ENCODE measurements at regions not wholly inside any gene's neighbourhood (a gene's known extent, or its start where the extent isn't known, plus 50 kb on each side); places are given as distances from the start of the nearest gene placed in this dataset.

DNA sequence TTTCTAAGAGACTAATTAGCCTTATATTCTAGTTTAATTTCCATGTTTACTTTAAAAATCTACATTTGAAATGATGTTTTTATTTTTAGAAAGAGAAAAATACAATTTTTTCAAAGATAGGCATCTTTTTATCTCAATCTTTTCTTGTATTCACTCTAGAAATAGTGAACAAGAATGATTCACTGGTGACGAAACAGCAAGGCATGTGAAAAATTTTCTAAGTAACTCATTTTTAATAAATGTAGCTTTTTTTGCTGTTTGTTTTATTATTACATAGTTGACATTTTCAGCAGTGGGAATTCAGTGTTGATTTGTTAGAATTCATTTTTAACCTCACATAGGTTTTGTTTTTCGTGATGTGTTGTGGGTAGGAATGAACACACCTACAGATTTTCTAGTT is 1226.4 kb downstream of the NSUN3 start:
- no peaks in the 10 kb centered on the region for H3K36me3 ChIP-seq (ENCODE audit: insufficient read depth, low read length)
- no peaks in the 10 kb centered on the region for H3K9me3 ChIP-seq (replicated peaks; ENCODE audit: low read length)
- no peak overlapping the region for H3K9ac ChIP-seq (ENCODE audit: low read depth, low read length)

GRCh38 chr3:95297581-95297980 is 1234.7 kb downstream of the NSUN3 start:
- H3K9ac ChIP-seq (ENCODE audit: low read depth, low read length) = no peak overlapping the region
- H3K36me3 ChIP-seq (ENCODE audit: insufficient read depth, low read length) = no peaks in the 10 kb centered on the region
- H3K4me2 ChIP-seq (ENCODE audit: low read length) = no peak overlapping the region
- H3K4me1 ChIP-seq (ENCODE audit: control insufficient read depth, insufficient read depth, low read length) = no peaks in the 10 kb centered on the region
- H3K27me3 ChIP-seq (ENCODE audit: control insufficient read depth, insufficient read depth, low read length) = no peaks in the 10 kb centered on the region
- H3K4me3 ChIP-seq (ENCODE audit: low read length) = no peak overlapping the region
- H3K9me3 ChIP-seq (replicated peaks; ENCODE audit: low read length) = no peaks in the 10 kb centered on the region

More for the DNA sequence above, 1226.4 kb downstream of the NSUN3 start:
- Histone ChIP-seq H3K4me3 (ENCODE audit: low read length) (no peak overlapping the region), H3K27me3 (ENCODE audit: control insufficient read depth, insufficient read depth, low read length) (no peaks in the 10 kb centered on the region), H3K4me1 (ENCODE audit: control insufficient read depth, insufficient read depth, low read length) (no peaks in the 10 kb centered on the region), H3K4me2 (ENCODE audit: low read length) (no peak overlapping the region)

- Histone ChIP-seq H3K4me2 (ENCODE audit: low read length) (no peak overlapping the region), H3K9ac (ENCODE audit: low read depth, low read length) (no peak overlapping the region), H3K9me3 (replicated peaks; ENCODE audit: low read length) (no peaks in the 10 kb centered on the region), H3K36me3 (ENCODE audit: insufficient read depth, low read length) (no peaks in the 10 kb centered on the region), H3K27me3 (ENCODE audit: control insufficient read depth, insufficient read depth, low read length) (no peaks in the 10 kb centered on the region), H3K4me3 (ENCODE audit: low read length) (no peak overlapping the region), H3K4me1 (ENCODE audit: control insufficient read depth, insufficient read depth, low read length) (no peaks in the 10 kb centered on the region)
These were observed 1239.2 kb downstream of the NSUN3 start for GRCh38 chr3:95302044-95302443.

GRCh38 chr3:95310560-95310959 is 1247.7 kb downstream of the NSUN3 start:
- Histone ChIP-seq H3K9me3 (replicated peaks; ENCODE audit: low read length) (no peaks in the 10 kb centered on the region), H3K27me3 (ENCODE audit: control insufficient read depth, insufficient read depth, low read length) (no peaks in the 10 kb centered on the region), H3K9ac (ENCODE audit: low read depth, low read length) (no peak overlapping the region), H3K4me2 (ENCODE audit: low read length) (no peak overlapping the region), H3K36me3 (ENCODE audit: insufficient read depth, low read length) (no peaks in the 10 kb centered on the region), H3K4me1 (ENCODE audit: control insufficient read depth, insufficient read depth, low read length) (no peaks in the 10 kb centered on the region), H3K4me3 (ENCODE audit: low read length) (no peak overlapping the region)

DNA sequence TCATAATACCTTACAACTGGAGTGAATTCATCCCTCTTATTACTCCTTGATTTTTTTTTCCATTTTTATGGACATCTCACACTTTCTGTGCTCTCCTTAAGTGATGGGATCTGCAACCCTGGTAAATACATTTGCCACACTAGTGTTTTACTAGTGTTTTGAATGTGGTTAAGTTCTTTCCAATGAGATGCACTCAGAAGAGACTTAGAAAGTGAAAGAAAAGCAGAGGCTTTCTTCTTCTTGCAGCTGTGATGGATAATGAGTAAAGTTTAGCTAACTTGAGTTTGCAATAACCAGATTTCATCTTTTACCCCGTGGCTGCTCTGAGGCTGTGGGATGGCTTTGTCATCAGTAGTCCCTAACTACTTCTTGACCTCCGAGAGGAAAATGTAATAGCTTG is 1248.4 kb downstream of the NSUN3 start:
- Histone ChIP-seq H3K4me3 (ENCODE audit: low read length) (no peak overlapping the region), H3K27me3 (ENCODE audit: control insufficient read depth, insufficient read depth, low read length) (no peaks in the 10 kb centered on the region), H3K9ac (ENCODE audit: low read depth, low read length) (no peak overlapping the region), H3K9me3 (replicated peaks; ENCODE audit: low read length) (no peaks in the 10 kb centered on the region), H3K36me3 (ENCODE audit: insufficient read depth, low read length) (no peaks in the 10 kb centered on the region), H3K4me1 (ENCODE audit: control insufficient read depth, insufficient read depth, low read length) (no peaks in the 10 kb centered on the region), H3K4me2 (ENCODE audit: low read length) (no peak overlapping the region)

DNA sequence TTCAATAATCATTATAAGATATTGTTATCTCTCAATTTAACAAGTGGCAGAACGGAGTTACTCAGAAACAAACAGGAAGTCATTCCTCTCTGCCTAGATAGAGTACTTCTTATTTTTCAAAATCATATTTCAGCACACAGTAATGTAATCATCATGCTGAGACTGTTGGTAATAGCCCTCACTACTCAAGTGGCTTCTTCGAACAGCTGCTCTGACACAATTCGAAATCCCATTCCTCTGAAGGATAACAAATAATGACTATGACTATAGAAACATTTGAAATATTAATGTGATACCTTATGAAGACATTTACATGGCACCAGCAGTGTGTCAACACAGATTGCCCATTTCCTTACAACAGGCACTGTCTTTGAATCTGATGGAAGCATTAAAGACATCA is 1249.8 kb downstream of the NSUN3 start:
- Histone ChIP-seq H3K4me2 (ENCODE audit: low read length) (no peak overlapping the region), H3K27me3 (ENCODE audit: control insufficient read depth, insufficient read depth, low read length) (no peaks in the 10 kb centered on the region)

DNA sequence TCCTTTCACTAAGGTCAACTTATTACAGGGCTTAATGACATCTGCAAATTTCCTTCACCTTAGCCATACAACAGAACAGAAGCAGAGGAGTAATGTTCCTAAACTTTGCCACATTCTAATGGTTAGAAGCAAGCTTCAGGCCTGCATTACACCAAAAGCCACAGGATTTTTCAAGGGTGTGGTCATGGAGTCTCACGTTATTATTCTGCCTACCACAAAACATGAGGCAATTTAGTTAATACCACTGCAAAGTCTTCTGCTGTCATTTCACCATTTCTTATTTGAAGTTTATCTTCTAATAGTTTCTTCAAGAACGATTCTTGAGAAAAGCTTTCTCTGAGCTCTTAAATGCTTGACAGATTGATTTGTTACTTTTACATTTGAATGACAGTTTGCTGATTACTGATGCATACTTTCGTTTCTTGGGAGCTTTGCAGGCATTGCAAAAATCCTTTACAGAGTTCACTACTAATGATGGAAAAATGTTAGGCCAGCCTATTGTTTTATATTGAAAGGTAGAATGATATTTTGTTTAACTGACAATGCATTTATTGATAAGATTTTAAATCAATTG is 1257.1 kb downstream of the NSUN3 start:
- H3K36me3 ChIP-seq (ENCODE audit: insufficient read depth, low read length) = no peaks in the 10 kb centered on the region
- no peaks in the 10 kb centered on the region for H3K9me3 ChIP-seq (replicated peaks; ENCODE audit: low read length)
- no peaks in the 10 kb centered on the region for H3K4me1 ChIP-seq (ENCODE audit: control insufficient read depth, insufficient read depth, low read length)
- H3K4me3 ChIP-seq (ENCODE audit: low read length) = no peak overlapping the region
- H3K9ac ChIP-seq (ENCODE audit: low read depth, low read length) = no peak overlapping the region
- no peaks in the 10 kb centered on the region for H3K27me3 ChIP-seq (ENCODE audit: control insufficient read depth, insufficient read depth, low read length)
- H3K4me2 ChIP-seq (ENCODE audit: low read length) = no peak overlapping the region

More for the DNA sequence above, 1249.8 kb downstream of the NSUN3 start:
- Histone ChIP-seq H3K9me3 (replicated peaks; ENCODE audit: low read length) (no peaks in the 10 kb centered on the region), H3K4me1 (ENCODE audit: control insufficient read depth, insufficient read depth, low read length) (no peaks in the 10 kb centered on the region), H3K36me3 (ENCODE audit: insufficient read depth, low read length) (no peaks in the 10 kb centered on the region), H3K9ac (ENCODE audit: low read depth, low read length) (no peak overlapping the region), H3K4me3 (ENCODE audit: low read length) (no peak overlapping the region)

DNA sequence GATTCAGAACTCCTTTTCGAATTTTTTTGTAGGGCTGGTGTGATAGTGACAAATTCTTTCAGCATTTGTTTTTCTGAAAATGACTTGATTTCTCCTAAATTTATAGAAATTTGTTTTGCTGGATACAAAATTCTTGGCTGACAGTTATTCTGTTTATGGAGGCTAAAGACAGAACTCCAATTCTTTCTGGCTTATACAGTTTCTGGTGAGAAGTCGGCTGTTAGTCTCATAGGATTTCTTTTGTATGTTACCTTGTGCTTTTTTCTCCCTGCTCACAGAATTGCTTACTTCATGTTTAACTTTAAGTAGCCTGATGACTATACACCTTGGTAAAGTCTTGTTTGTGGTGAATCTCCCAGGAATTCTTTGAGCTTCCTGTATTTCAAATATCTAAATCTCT is 1264.6 kb downstream of the NSUN3 start:
- Histone ChIP-seq H3K36me3 (ENCODE audit: insufficient read depth, low read length) (no peaks in the 10 kb centered on the region), H3K4me2 (ENCODE audit: low read length) (no peak overlapping the region), H3K27me3 (ENCODE audit: control insufficient read depth, insufficient read depth, low read length) (no peaks in the 10 kb centered on the region), H3K9me3 (replicated peaks; ENCODE audit: low read length) (peaks cover 2% of the 10 kb centered on the region), H3K4me1 (ENCODE audit: control insufficient read depth, insufficient read depth, low read length) (no peaks in the 10 kb centered on the region), H3K4me3 (ENCODE audit: low read length) (no peak overlapping the region), H3K9ac (ENCODE audit: low read depth, low read length) (no peak overlapping the region)

GRCh38 chr3:95333826-95334225 is 1271.0 kb downstream of the NSUN3 start:
- Histone ChIP-seq H3K36me3 (ENCODE audit: insufficient read depth, low read length) (no peaks in the 10 kb centered on the region), H3K4me3 (ENCODE audit: low read length) (no peak overlapping the region), H3K4me1 (ENCODE audit: control insufficient read depth, insufficient read depth, low read length) (no peaks in the 10 kb centered on the region), H3K4me2 (ENCODE audit: low read length) (no peak overlapping the region), H3K9me3 (replicated peaks; ENCODE audit: low read length) (peaks cover 8% of the 10 kb centered on the region), H3K27me3 (ENCODE audit: control insufficient read depth, insufficient read depth, low read length) (no peaks in the 10 kb centered on the region), H3K9ac (ENCODE audit: low read depth, low read length) (no peak overlapping the region)

DNA sequence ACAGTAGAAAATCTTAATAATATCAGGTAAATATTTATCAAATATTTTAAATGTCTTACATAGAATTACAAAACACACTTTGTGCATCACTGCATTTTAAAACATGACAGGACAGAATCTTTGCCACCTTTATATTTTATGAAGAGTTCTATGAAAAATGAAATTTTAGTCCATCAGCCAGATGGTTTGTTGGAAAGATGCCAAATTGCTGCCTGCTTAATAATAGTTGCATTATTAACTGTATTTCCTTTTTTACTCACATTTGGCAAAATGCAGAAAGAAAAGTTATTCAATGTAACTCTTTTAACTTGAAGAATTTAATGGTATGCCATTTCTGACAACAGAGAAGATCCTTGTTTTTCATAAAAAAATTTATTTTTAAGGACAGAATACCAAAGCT is 1271.6 kb downstream of the NSUN3 start:
- no peaks in the 10 kb centered on the region for H3K27me3 ChIP-seq (ENCODE audit: control insufficient read depth, insufficient read depth, low read length)

GRCh38 chr3:95335517-95335916 is 1272.7 kb downstream of the NSUN3 start:
- Histone ChIP-seq H3K9ac (ENCODE audit: low read depth, low read length) (no peak overlapping the region), H3K9me3 (replicated peaks; ENCODE audit: low read length) (peaks cover 6% of the 10 kb centered on the region), H3K36me3 (ENCODE audit: insufficient read depth, low read length) (no peaks in the 10 kb centered on the region), H3K27me3 (ENCODE audit: control insufficient read depth, insufficient read depth, low read length) (no peaks in the 10 kb centered on the region), H3K4me3 (ENCODE audit: low read length) (no peak overlapping the region), H3K4me2 (ENCODE audit: low read length) (no peak overlapping the region), H3K4me1 (ENCODE audit: control insufficient read depth, insufficient read depth, low read length) (no peaks in the 10 kb centered on the region)

More for the DNA sequence above, 1271.6 kb downstream of the NSUN3 start:
- peaks cover 8% of the 10 kb centered on the region for H3K9me3 ChIP-seq (replicated peaks; ENCODE audit: low read length)
- H3K4me2 ChIP-seq (ENCODE audit: low read length) = no peak overlapping the region
- no peak overlapping the region for H3K9ac ChIP-seq (ENCODE audit: low read depth, low read length)
- H3K4me1 ChIP-seq (ENCODE audit: control insufficient read depth, insufficient read depth, low read length) = no peaks in the 10 kb centered on the region
- H3K4me3 ChIP-seq (ENCODE audit: low read length) = no peak overlapping the region
- H3K36me3 ChIP-seq (ENCODE audit: insufficient read depth, low read length) = no peaks in the 10 kb centered on the region

DNA sequence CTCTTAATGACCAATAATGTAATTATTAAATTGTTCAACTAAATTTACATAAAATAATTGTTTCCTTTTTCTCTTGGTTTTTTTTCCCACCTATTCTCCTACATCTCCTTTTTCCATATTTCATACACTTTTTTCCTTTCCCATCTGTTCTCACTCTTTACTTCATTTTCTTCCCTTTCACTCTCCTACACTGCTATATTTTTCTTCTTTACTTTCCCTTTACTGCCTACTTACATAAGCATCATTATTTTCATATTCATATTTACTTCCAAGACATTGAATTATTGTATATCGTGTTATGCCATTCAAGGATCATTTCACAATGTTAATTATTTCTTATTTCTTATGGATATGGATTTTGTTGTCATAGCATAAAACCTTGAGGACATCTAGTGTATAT is 1275.6 kb downstream of the NSUN3 start:
- Histone ChIP-seq H3K9me3 (replicated peaks; ENCODE audit: low read length) (peaks cover 6% of the 10 kb centered on the region), H3K9ac (ENCODE audit: low read depth, low read length) (no peak overlapping the region), H3K4me3 (ENCODE audit: low read length) (no peak overlapping the region), H3K27me3 (ENCODE audit: control insufficient read depth, insufficient read depth, low read length) (no peaks in the 10 kb centered on the region), H3K36me3 (ENCODE audit: insufficient read depth, low read length) (no peaks in the 10 kb centered on the region), H3K4me1 (ENCODE audit: control insufficient read depth, insufficient read depth, low read length) (no peaks in the 10 kb centered on the region), H3K4me2 (ENCODE audit: low read length) (no peak overlapping the region)

Measured in skeletal muscle satellite cell (primary cell).